Caco-2 (cell line): ENCODE measurements at regions not wholly inside any gene's neighbourhood (a gene's known extent, or its start where the extent isn't known, plus 50 kb on each side); places are given as distances from the start of the nearest gene placed in this dataset.
"Not testable (repeated sequence)": the region's sequence is repeated elsewhere in the genome, so short reads cannot be mapped to it uniquely, and the experiment has no call there.

Experiments
- BruUV-seq: library from RNA; stranded (reverse); fragments of 400-500 nt; replicated peaks from 2 replicates; lab custom pipeline; 2021; lab: Mats Ljungman, UMichigan
- CTCF ChIA-PET: fragments of 300-600 bp; sonication (Branson Sonifier 250); formaldehyde crosslinking; loops from one replicate; lab custom pipeline; 2022; ENCODE audit warnings: antibody characterized with exemption; lab: Charles Lee
- POLR2A ChIA-PET: fragments of 300-600 bp; sonication (Branson Sonifier 250); formaldehyde crosslinking; loops from one replicate; lab custom pipeline; 2022; ENCODE audit warnings: antibody characterized with exemption; lab: Charles Lee
- DNase-seq, 2 experiments: peaks; one replicate each; pipeline versions ENCODE4 v3.0.0 to v3.0.0-alpha.2; 2020 to 2022
- H3K27me3 ChIP-seq: replicated peaks from 2 replicates; pipeline ENCODE4 v1.6.0; 2011; ENCODE audit warnings: low read length; ENCODE audit not compliant: control insufficient read depth, insufficient read depth
- H3K36me3 ChIP-seq: 2 replicates; pipeline ENCODE4 v1.5.1; 2011; ENCODE audit warnings: low read length; ENCODE audit not compliant: control insufficient read depth, insufficient read depth
- H3K4me1 ChIP-seq: fragments of 250-450 bp; sonication (Bioruptor Pico); 2 replicates; pipeline ENCODE4 v1.5.1; 2020; ENCODE audit warnings: mild to moderate bottlenecking
- H3K4me3 ChIP-seq: 2 replicates; pipeline ENCODE4 v1.5.1; 2011; ENCODE audit warnings: low read depth, mild to moderate bottlenecking, control low read depth, low read length
- H3K9me3 ChIP-seq: fragments of 250-450 bp; sonication (Bioruptor Pico); 2 replicates; pipeline ENCODE4 v1.5.1; 2020; ENCODE audit warnings: mild to moderate bottlenecking, moderate library complexity
- H3K27ac Mint-ChIP-seq: one replicate; pipeline ENCODE4 v1.8.0; 2022; ENCODE audit warnings: mixed read lengths; ENCODE audit not compliant: unreplicated experiment
- H3K27me3 Mint-ChIP-seq: one replicate; pipeline ENCODE4 v1.8.0; 2022; ENCODE audit warnings: mixed read lengths; ENCODE audit not compliant: insufficient read depth, unreplicated experiment
- H3K36me3 Mint-ChIP-seq: one replicate; pipeline ENCODE4 v1.8.0; 2022; ENCODE audit warnings: mild to moderate bottlenecking, mixed read lengths; ENCODE audit not compliant: insufficient read depth, unreplicated experiment
- H3K4me1 Mint-ChIP-seq: one replicate; pipeline ENCODE4 v1.8.0; 2022; ENCODE audit warnings: low read depth, mixed read lengths; ENCODE audit not compliant: unreplicated experiment
- H3K4me3 Mint-ChIP-seq: one replicate; pipeline ENCODE4 v1.8.0; 2022; ENCODE audit warnings: mild to moderate bottlenecking, moderate library complexity, mixed read lengths; ENCODE audit not compliant: unreplicated experiment
- H3K9me3 Mint-ChIP-seq: one replicate; pipeline ENCODE4 v1.8.0; 2022; ENCODE audit warnings: mixed read lengths; ENCODE audit not compliant: unreplicated experiment
- intact Hi-C: fragments of 100-400 bp; cut with micrococcal nuclease; formaldehyde crosslinking; loops from one replicate; pipeline ENCODE4 v1.10.0; 2022; ENCODE audit not compliant: unreplicated experiment

GRCh38 chr1:121068738-121069499 is 115.2 kb downstream of the FAM72B start:
- POLR2A ChIA-PET, DNase-seq, H3K4me1 Mint-ChIP-seq, H3K36me3 ChIP-seq, BruUV-seq, H3K4me1 ChIP-seq, H3K9me3 Mint-ChIP-seq, H3K9me3 ChIP-seq, H3K27ac Mint-ChIP-seq, H3K27me3 Mint-ChIP-seq, intact Hi-C loops, H3K4me3 ChIP-seq, CTCF ChIA-PET, H3K36me3 Mint-ChIP-seq, H3K27me3 ChIP-seq, H3K4me3 Mint-ChIP-seq: not testable (repeated sequence)

GRCh38 chr1:121073852-121074251 is 110.3 kb downstream of the FAM72B start:
- DNase-seq, H3K4me3 ChIP-seq, H3K36me3 Mint-ChIP-seq, H3K27me3 Mint-ChIP-seq, H3K9me3 ChIP-seq, BruUV-seq, intact Hi-C loops, H3K9me3 Mint-ChIP-seq, H3K36me3 ChIP-seq, H3K4me1 ChIP-seq, H3K4me3 Mint-ChIP-seq, CTCF ChIA-PET, H3K27ac Mint-ChIP-seq, POLR2A ChIA-PET, H3K4me1 Mint-ChIP-seq, H3K27me3 ChIP-seq: not testable (repeated sequence)

GRCh38 chr1:121075254-121075805 is 108.8 kb downstream of the FAM72B start:
- H3K9me3 Mint-ChIP-seq, H3K4me1 Mint-ChIP-seq, H3K27ac Mint-ChIP-seq, H3K4me3 Mint-ChIP-seq, H3K36me3 Mint-ChIP-seq, intact Hi-C loops, DNase-seq, CTCF ChIA-PET, BruUV-seq, H3K4me3 ChIP-seq, H3K9me3 ChIP-seq, H3K4me1 ChIP-seq, H3K27me3 ChIP-seq, H3K36me3 ChIP-seq, POLR2A ChIA-PET, H3K27me3 Mint-ChIP-seq: not testable (repeated sequence)

- H3K4me3 ChIP-seq, H3K27me3 Mint-ChIP-seq, H3K27me3 ChIP-seq, CTCF ChIA-PET, H3K36me3 ChIP-seq, intact Hi-C loops, BruUV-seq, H3K4me1 Mint-ChIP-seq, H3K27ac Mint-ChIP-seq, H3K4me1 ChIP-seq, POLR2A ChIA-PET, H3K4me3 Mint-ChIP-seq, H3K9me3 Mint-ChIP-seq, DNase-seq, H3K36me3 Mint-ChIP-seq, H3K9me3 ChIP-seq: not testable (repeated sequence)
Observed at GRCh38 chr1:121076674-121077073, 107.5 kb downstream of the FAM72B start.

- H3K27ac Mint-ChIP-seq, BruUV-seq, CTCF ChIA-PET: not testable (repeated sequence)
Observed at GRCh38 chr1:121079655-121080054, 104.5 kb downstream of the FAM72B start.

GRCh38 chr1:121080197-121080903 is 103.8 kb downstream of the FAM72B start:
- H3K4me1 ChIP-seq, POLR2A ChIA-PET, CTCF ChIA-PET, H3K4me3 ChIP-seq, BruUV-seq, H3K9me3 ChIP-seq, H3K27me3 Mint-ChIP-seq, H3K36me3 ChIP-seq, intact Hi-C loops, H3K4me1 Mint-ChIP-seq, H3K9me3 Mint-ChIP-seq, H3K36me3 Mint-ChIP-seq, DNase-seq, H3K27ac Mint-ChIP-seq, H3K27me3 ChIP-seq, H3K4me3 Mint-ChIP-seq: not testable (repeated sequence)

More at GRCh38 chr1:121079655-121080054, 104.5 kb downstream of the FAM72B start:
- H3K4me3 Mint-ChIP-seq, POLR2A ChIA-PET, H3K4me3 ChIP-seq, H3K4me1 Mint-ChIP-seq, H3K36me3 Mint-ChIP-seq, H3K27me3 ChIP-seq, H3K27me3 Mint-ChIP-seq, H3K4me1 ChIP-seq, H3K36me3 ChIP-seq, H3K9me3 ChIP-seq, H3K9me3 Mint-ChIP-seq, intact Hi-C loops, DNase-seq: not testable (repeated sequence)

GRCh38 chr1:121080904-121081264 is 103.3 kb downstream of the FAM72B start:
- H3K27ac Mint-ChIP-seq, POLR2A ChIA-PET: not testable (repeated sequence)

More at GRCh38 chr1:121080904-121081264, 103.3 kb downstream of the FAM72B start:
- H3K9me3 ChIP-seq, H3K4me3 ChIP-seq, H3K4me3 Mint-ChIP-seq, H3K4me1 ChIP-seq, H3K4me1 Mint-ChIP-seq, H3K27me3 ChIP-seq, intact Hi-C loops, H3K9me3 Mint-ChIP-seq, H3K27me3 Mint-ChIP-seq, CTCF ChIA-PET, H3K36me3 ChIP-seq, BruUV-seq, DNase-seq, H3K36me3 Mint-ChIP-seq: not testable (repeated sequence)
